HG02885 (cell line): ENCODE measurements at regions not wholly inside any gene's neighbourhood (a gene's known extent, or its start where the extent isn't known, plus 50 kb on each side); places are given as distances from the start of the nearest gene placed in this dataset.
"Not testable (repeated sequence)": the region's sequence is repeated elsewhere in the genome, so short reads cannot be mapped to it uniquely, and the experiment has no call there.

Experiments
- ATAC-seq: cut with Tn5 transposase; IDR thresholded peaks from one replicate; pipeline ENCODE4 v1.9.1; 2021; ENCODE audit warnings: mild to moderate bottlenecking; ENCODE audit not compliant: unreplicated experiment, poor library complexity

DNA sequence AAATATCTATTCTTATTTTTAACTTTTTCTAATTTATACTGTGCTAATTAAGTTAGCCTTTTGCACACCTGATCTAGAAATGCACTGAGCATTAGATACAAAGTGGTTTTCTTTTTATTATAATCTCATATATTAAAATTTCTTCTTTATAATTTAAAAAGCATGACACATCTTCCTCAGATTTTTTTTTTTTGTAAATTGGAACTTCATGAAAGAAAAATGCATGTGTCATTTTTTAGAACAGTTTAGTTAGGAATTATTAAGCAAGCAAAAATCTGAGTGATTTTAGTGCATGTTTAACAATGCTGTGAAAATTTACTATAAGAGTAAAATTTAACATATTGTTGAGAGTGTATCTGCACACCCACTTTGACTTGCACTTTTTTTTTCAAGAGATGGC is 367.9 kb downstream of the TFEC start:
- ATAC-seq: no peak

DNA sequence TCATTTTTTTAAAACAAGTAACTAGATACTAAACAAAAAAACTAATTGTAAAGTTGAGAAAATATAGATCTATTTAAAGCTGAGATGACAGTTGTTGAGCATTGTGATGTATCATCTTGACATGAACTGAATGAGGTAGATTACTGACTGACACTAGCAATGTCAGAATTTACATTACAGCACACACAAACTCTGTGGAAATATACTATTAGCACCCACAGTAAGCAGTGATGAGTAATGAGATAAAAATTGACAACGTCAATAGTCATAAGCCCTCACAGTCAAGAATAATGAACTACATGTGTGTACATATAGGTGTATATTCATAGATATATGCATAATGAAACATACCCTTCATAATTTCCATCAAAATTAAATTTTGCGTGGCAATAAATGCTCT is 368.4 kb downstream of the TFEC start:
- no peak for ATAC-seq

DNA sequence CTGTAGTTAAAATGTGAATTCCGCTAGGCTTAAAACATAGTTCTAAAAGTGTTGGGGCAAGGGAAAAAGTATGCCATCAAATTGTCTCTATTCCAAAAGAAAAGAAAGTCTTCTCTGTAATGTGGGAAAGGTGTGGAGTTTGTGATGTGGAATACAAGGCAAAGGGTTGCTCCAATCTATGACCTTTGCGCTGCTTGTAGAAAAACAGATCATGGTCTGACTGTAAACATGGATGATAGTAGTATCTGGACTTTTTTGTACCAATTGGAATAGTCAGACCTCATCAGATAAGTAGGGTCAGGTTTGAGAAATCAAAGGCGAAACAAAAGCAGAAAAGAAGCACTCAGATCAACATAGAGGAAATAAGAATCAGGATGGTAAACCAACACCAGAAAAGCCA is 372.3 kb downstream of the TFEC start:
- no peak for ATAC-seq

DNA sequence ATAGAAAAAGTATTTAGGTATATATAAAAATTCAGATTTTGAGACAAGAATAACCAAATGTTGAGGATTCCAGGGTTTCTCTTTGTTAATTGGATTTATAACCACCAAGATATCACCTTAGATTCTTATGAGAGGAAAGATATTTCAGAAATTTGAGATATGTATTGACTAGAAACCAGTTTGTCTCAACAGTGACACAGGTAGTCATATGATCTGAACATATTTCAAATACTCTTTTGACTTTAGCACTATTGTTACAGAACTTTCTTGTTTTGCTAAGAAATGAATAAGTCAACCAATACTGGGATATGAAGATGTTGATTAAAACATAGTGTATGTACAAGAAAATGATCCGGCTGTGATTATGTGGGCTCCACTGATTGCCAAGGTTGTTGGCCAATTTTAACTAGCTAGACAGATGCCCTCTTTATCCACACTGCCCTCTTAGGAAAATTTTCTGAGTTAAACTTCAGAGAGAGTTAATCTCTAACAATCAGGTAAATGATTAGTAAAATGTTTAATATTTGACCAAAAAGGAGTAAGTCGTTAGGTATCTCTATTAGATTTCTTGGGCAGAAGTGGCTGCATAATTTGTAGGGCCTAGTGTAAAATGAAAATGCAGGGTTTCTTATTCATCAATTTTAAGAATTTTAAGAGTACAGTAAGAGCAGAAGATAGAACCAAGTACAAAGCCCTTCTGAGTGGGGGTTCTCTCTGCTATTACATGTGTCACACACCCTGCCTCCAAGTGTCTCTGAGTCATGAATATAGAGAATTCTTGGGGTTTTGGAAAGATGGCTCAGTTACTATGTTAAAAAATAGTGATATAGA is 376.0 kb downstream of the TFEC start:
- ATAC-seq: no peak

DNA sequence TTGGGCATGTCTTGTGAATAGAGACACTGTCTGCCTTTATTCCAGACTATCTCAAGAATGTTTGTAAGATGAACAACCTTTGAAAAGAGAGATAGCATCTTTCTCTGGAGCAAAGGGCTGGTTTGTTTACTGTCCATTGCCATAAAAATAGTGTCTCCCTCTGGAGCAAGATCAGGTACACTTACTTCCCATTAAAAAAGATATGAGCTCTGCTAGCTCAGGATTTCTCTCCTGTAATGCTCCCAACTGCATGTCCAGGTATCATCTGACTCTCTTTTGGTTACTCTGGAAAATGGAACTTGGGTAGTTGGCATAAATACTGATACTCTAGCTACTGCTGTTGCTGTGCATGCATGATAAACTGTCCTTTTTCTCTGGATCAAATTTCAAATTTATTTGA is 381.1 kb downstream of the TFEC start:
- no peak for ATAC-seq

DNA sequence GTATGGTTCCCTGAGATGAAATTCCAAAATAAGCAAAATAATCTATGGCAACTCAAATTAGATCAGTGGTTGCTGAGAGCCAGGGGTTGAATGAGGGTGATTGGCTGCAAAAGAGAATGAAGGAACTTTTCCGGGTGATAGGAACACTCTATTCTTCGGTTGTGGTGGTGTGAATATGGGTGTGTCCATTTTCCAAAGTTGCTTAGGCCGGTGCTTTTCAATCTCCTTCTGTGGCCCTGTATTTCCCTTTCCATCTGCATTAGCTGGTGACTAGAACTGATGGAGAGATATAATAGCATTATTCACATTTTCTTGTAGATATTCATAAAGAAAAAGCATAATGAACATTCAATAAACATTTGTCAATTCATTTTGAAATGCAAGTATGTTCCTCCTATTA is 382.9 kb downstream of the TFEC start:
- ATAC-seq: no peak

DNA sequence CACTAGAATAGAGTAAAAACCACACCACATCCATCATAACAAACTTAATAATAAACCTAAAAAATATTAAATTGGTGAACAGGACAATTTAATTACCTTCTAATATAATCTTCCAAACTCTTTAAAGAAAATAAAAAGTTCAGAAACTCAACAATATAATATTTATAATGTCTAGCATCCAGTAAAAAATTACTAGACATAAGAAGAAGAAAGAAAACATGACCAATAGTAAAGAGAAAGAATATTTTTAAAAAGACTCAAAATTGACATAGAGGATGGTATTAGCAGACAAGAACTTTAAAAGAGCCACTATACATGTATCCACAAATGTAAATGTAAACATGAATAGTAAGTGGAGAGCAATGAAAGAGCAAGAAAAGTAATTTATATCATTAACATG is 388.4 kb downstream of the TFEC start:
- ATAC-seq: no peak

DNA sequence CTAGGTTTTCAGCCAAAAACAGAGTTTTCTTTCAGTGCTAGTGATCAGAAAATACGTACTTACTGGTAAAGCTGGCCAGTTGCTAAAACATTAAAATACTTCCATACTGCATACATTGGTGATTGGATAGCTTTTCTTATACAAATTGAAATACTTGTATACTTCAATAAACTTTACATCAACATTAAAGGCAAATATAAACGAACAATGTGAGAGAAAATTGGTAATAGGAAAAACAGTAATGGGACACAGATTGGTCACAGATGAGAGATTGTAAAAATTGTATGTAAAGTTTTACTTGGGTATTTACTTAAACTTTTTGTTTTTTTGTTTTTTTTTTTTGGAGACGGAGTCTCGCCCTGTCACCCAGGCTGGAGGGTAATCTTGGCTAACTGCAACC is 391.7 kb downstream of the TFEC start:
- ATAC-seq: no peak

DNA sequence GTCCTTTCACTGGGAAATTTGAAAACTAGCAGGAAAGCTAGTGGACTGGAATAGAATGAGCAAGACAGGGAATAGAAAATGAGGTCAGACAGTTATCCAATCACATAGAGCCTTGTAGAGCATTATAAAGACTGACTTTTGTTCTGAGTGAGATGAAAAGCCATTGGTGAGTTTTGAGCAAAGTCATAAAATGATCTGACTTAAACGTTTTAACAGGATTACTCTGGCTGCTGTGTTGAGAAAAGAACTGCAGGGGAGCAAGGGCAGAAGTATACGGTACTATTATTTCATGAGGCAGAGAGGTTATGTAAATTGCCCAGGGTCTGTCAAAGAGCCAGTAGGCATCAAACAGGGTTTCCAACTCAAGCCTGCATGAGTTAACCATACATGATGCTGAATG is 393.4 kb downstream of the TFEC start:
- no peak for ATAC-seq

DNA sequence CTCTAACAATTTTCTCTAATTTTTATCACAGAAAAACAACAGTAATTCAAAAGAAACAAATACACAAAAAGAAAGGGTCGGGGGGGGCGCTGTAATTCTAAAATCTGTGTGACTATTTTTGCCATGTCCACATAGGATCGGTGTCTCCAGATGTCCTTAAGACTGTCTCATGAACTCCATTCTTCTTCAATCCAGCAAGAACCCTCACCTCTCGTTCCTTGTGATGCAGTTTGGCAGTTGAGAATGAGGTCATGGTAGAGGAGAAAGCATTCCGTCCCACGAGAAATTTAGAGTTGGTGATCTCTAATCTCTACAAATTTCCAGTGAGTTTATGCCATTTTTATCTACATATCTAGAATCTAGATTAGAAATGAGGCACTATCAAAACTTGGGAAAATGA is 394.7 kb downstream of the TFEC start:
- ATAC-seq: no peak

DNA sequence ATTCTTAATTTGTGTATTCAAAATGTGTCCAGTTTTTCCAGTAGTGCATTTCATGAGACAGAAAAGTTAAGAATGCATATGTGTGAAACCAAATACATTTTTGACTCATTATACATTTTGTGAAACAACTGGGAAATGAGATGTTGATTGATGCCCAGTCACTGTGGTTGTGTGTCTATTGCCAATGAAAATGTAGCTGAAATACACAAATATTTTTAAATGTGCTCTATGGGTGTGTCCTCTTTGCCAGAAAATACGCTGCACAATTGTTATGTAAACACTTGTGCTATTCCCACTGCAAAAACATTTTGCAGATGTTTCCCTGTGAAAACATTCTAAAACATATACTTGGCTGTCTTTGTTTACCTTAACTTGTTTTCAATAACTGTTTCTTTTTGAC is 395.2 kb downstream of the TFEC start:
- no peak for ATAC-seq

DNA sequence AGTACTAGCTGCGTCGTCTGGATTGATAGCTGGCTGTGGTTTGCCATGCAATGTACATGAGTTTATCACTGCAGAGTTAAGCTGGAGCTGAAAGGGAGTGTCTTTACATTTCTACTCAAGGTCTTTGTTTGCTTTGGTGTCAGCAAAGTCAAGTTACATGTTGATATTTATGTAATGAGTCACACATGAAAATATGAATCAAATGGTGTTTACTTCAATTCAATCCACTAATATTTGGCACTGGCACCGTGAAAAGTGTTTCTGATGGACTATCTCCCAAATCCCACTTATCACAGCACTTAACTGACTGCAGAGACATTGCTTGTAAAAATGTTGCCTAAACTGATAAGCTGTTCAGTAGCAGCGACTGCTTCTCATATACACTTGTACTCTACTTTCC is 395.9 kb downstream of the TFEC start:
- ATAC-seq: no peak

DNA sequence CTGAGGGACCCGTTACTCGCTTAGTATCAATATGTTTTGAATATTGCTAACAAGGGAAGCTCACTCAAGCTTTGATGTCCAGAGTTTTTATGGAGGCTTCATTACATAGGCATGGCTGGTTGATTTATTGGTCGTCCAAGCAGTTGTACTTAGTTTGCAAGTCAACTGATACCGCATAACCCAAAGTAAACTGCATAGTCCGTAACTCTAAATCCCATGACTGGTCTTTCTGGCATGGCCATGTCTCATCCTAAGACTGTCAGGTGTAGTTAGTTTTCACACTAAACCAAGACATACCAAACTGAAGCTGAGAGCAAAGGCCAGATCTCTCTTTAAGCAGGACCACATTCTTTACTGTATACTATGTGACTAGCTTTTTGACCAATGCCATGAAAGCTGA is 397.9 kb downstream of the TFEC start:
- ATAC-seq: no peak

DNA sequence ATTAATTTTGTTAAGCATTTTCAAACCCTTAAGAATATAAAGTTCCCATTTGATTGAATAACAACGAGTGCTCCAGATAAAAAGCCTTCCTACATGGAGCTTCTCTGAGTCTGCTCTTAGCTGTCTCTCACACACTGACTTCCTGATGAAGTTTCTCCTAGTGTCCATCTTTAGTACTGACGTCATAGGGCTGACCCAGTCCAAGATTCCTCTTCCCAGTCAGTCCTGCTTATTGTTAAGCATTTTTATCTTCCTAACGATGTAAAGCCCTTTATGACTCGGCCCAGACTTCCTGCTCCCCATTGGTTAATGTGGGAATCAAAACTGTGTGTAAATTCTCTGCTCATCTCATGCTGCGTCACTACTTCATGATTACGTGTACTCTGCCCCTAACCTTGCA is 398.8 kb downstream of the TFEC start:
- no peak for ATAC-seq

DNA sequence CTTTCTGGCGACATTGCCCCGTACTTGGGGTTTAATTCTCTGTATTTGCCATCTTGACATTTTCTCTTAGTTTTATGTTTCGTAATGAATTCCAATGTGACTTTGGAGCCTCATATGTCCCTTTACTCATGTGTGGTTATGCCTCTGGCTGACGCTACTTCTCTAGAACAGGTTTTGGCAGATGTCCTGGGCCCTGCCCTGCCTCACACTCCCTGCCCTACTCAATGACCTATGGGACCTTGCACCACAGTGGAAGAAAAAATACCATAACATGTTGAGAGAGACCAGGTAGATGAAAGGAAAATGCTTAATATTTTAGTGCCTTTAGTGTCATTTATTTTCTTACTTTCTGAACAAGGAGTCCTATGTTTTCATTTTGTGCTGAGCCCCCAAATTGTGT is 400.5 kb downstream of the TFEC start:
- ATAC-seq: no peak

DNA sequence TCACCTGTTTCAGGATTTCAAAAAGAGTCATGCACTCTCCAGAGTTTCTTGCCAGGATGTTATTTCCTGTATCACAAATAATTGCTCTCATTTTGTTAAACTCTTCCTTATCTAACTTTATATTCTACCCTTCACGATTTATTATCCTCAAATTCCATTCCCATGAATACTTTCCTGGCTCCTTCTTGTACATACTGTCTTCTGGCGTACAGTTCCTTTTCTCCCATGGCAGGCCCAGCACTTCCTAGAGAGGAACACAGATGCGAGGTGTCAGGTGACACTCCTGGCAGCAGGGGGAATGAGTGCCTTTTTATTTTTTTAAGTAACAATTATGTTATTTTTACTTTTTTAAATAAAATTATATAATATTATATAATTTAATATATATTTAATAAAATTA is 411.9 kb downstream of the TFEC start:
- no peak for ATAC-seq

DNA sequence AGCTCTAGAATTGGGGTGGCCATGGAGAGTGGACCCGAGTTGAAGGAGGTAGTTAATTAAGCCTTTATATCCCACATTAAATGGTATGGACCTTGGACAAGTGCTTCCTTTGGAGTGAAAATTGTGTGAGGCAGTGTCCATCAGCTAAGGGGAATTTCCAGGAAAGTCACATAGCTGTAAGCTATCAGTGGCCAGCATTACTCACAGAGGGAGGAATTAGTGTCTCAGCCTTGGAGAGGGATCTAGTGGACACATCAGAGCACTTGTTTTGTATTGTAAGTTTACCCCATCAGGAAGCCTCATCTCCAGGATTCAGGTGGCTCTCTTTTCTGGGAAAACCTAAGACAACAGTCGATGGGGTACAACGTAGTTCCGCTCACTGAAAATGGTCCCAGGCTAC is 416.7 kb downstream of the TFEC start:
- no peak for ATAC-seq

DNA sequence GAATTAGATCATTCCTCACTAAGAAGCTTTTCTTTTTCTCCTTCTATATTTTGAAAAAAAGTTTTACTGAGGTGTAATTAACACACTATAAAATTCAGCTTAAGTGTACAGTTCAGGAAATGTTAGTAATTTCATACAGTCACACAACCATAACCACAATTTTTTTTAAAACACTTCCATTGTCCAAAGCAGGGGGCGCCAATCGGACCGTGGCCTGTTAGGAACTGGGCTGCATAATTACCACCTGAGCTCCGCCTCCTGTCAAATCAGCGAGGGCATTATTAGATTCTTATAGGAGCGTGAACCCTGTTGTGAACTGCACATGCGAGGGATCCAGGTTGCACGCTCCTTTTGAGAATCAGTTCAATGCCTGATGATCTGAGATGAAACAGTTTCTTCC is 427.1 kb downstream of the TFEC start:
- ATAC-seq: no peak

DNA sequence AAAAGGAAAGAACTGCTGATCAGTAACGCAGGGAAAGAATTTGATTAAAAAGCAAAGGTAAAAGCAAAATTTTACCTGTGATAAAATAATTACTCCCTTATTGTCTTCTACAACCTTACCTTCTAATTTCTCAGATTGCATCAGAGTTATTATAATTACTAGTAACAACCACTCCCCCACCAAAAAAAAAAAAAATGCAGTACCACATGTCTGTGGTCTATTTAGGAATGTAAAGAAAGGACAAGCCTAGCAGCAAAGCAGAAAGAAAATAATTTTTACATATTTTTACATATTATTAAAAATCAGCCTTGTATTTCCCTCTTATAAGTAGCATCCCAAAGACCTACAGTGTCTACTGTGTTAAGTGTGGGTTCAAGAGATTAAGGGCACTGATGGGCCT is 430.4 kb downstream of the TFEC start:
- no peak for ATAC-seq

DNA sequence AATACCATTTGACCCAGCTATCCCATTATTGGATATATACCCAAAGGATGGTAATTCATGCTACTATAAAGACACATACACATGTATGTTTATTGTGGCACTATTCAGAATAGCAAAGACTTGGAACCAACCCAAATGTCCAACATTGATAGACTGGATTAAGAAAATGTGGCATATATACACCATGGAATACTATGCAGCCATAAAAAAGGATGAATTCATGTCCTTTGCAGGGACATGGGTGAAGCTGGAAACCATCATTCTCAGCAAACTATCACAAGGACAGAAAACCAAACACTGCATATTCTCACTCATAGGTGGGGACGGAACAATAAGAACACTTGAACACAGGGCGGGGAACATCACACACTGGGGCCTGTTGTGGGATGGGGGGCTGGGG is 431.4 kb downstream of the TFEC start:
- ATAC-seq: not testable (repeated sequence)

DNA sequence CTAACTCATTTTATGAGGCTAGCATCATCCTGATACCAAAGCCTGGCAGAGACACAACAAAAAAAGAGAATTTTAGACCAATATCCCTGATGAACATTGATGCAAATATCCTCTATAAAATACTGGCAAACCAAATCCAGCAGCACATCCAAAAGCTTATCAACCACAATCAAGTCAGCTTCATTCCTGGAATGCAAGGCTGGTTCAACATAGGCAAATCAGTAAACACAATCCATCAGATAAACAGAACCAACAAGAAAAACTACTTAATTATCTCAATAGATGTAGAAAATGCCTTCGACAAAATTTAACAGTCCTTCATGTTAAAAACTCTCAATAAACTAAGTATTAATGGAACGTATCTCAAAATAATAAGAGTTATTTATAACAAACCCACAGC is 433.3 kb downstream of the TFEC start:
- ATAC-seq: not testable (repeated sequence)

DNA sequence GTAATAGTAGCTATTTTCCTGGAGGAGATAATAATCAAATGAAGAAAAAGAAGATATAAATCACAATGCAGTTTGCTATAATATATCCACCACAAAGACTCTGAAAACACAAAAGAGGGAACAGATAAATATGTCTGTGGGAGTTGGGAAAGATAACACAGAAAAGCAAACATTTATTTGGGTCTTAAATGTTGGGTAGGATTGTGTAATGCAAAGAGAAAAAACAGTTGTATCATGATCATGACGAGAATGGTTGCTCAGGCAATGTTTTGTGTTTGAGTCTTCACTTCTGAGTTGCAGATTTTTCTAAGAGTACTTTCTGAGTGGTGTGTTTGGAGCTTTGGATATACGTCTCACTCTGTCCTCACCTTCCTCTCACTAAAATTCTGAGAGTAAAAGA is 437.5 kb downstream of the TFEC start:
- ATAC-seq: no peak
